D341Med (cell line): ENCODE measurements at regions not wholly inside any gene's neighbourhood (a gene's known extent, or its start where the extent isn't known, plus 50 kb on each side); places are given as distances from the start of the nearest gene placed in this dataset.
"Not testable (repeated sequence)": the region's sequence is repeated elsewhere in the genome, so short reads cannot be mapped to it uniquely, and the experiment has no call there.

ENCODE experiments used
- DNase-seq: peaks from one replicate; pipeline ENCODE4 v3.0.0; 2012; ENCODE audit warnings: low spot score

DNA sequence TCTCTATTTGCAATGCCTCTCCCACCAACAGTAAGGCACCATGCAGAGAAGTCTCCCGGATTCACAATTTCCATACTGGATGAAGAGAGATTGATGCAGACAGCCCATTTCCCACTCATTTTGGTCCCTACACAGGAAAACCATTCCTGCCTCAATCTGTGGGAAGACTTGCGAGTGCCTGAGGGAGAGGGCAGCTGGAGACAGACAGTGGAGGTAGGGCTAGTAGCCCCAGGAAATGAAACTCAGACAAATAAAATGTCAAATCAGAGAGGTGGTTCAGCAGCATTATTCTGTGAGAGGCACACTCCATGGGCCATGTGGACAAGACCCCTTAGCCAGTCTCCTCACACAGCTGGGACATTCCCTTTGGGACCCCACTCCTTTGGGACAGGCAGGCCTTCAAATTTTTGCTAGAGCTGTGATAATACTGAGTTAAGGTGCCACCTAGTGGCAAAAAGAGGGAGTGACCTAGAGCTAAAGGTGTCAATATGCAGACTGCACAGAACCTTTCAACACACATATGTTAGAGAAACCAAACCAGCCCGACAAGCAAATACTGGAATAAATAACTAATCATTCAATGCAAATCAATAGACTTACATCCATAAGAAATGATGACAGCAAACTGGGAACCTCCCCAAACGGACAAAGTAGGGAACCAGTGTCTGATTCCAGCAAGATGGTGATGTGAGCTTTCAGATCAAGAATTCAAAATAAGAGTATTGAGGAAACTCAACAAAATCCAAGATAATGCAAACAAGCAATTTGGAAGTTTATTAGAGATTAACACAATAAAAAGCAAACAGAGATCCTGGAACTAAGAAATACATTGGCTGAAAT, 1865.3 kb upstream of the AGA start:
- peak; percentile 48 for DNase-seq

DNA sequence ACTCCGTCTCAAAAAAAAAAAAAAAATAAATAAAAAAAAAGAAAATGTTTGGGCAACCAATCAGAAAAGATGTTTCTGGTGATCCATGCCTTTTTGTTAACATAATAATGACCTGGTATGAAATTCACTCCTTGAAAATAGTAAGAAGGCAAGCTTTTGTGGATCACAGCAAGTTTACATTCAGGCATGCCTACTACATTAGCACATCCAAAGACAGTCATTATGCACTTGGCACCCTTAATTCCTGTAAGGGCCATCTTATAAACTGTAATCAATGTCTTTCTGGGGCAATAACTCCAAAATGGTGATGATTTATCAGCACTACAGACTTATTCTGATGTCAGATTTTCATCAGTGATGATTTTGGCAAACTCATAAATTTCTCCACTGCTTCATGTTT, 1871.6 kb upstream of the AGA start:
- DNase-seq: no peak

DNA sequence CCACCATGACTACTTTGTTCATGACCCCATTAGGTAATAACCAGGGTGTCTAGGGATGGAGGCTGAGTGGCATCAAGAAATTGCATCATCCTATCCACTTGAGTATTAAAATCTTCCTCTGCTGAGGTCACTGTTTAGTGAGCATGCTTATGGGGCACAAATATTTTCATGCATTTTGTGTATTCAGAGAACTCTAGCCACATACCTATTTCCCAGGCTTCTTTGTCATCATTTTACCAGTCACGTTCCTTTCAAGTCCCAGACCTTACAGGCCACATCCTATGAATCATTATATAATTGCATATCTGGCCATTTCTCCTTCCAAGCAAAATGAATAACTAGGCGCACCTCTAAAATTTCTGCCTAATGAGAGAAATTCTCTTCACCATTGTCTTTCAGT, 1882.9 kb upstream of the AGA start:
- DNase-seq: no peak

DNA sequence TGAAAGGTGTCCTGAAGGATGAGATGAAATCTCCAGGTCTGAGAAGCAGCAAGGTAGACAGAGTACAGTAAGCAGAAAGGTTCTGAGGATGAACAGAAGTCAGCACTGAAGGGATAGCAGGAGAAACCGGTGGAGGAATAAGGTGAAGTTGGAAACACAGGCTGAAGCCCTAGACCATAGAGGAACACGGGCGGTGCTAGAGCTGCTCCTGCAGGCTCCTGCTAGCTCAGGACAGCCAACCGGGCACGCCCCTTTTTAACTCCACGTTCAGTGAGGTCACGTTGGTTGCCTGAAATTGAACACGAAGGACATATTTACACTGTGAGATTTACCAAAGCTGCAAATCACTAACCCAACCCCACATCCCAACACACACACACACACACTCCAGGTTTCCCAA, 1886.4 kb upstream of the AGA start:
- no peak for DNase-seq

DNA sequence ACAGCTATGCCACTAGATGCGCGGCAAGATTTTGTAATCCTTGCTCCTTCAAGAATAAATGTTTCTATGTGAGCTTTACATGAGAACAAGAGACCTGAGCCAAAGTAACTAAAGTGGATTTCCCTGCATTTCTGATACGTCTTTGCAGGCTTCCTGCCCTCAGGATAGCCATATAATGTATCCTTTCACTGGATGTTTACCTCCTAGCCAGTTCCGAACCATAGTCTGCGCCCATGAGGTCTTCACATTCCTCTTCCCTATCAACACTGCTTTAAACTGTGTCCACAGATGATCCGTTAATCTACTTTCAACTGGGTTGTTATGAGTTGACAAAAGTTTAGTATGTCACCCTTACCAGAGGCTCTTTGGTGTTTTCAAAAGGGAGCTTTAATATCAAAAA, 1889.1 kb upstream of the AGA start:
- DNase-seq: no peak

DNA sequence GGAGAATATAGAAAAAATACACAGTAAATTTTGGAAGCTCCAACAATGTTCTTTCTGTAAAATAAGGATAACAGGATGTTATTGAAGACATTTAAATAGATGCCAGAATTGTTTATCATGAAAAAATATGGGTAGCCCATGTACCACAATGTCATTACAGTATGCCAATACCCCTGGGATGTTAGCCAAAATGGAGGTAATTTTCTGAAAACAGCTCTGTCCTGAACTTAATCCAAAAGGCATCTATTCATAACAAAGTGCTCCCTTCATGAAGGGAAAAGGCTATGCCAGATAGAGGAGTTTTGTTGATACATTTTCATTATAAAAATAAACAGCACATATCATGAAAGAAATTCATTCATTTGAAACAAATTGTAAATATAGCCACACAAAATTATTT, 1902.6 kb upstream of the AGA start:
- no peak for DNase-seq

DNA sequence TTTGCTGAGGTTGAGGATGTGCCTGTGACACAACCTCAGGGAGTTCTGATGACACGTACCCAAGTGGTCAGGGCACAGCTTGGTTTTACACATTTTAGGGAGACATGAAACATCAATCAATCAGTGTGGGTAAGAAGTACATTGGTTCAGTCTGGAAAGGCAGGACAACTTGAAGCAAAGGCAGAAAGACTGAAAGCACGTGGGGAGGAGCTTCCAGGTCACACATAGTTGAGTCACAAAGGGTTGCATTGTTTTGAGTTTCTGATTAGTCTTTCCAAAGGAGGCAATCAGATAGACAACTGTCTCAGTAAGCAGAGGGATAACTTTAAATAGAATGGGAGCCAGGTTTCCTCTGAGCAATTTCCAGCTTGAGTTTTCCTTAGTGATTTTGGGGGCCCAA, 1910.0 kb upstream of the AGA start:
- no peak for DNase-seq

DNA sequence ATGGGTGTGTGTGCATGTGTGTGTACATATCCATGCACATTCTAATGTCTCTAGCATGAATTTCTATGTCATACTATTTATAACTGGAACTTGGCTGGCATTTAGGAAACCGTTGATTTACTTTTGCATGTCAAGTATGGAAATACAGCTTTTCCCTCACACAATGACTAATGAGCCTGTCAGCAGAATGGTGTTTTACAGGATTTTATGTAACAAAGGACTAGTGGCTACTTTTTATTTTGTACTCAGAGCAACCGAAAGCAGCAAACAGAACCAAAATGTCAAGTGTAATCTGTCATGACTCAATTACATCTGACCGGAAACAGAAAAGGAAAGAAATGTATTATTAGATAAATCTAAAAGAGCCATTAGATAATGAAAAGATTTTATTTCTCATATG, 1911.5 kb upstream of the AGA start:
- DNase-seq: no peak

DNA sequence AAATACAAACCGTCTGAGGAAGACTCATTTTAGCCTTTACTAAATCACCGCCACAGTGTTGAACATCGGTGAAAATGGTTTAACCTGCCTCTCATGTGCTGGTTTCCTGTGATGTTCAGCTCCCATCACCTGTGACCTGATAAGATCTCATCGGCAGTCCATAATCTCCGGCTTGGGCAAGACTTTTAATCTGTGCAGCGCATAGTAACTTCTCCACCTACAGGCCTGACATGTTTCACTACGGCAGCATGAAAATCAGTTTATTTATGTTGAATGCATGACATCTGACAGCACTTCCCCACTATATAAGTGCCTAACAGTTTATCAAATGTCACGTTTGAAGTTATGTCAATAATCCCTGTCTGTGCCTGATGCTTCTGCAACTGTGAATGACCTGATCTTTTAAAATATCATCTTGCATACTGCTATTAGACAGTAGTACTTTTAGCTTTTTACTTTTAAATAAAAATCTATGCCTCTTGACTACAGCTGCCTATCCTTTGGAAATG, 1919.8 kb upstream of the AGA start:
- DNase-seq: no peak

DNA sequence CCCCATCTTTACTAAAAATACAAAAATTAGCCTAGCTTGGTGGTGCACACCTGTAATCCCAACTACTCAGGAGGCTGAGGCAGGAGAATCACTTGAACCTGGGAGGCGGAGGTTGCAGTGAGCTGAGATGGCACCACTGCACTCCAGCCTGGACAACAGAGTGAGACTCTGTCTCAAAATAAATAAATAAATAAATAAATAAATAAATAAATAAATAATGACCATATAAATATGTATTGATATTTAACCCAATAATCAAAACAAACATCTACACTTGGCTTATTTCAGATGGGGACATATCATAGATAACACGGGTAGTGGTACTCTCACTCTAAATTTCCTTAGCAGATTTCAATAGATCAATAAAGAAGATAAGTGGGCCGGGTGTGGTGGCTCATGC, 1923.7 kb upstream of the AGA start:
- not testable (repeated sequence) for DNase-seq

DNA sequence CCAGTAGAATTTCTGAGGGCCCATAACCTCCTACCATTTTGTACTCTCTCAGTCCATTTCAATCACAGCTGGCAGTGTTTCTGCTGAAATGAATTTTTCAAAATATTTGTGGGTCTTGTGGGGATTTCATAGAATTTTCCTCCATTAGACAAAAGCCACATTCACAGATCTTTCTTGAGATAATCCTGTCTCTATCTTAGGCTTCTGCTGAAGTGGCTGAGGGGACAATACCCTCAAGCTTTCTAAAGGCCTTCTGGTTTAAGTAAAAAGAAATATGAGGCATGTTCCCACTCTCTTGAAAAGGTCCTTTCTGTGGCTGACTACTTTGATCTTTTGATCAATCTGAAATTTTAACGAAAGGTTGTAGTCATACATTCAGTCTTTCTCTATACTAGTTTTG, 1930.0 kb upstream of the AGA start:
- DNase-seq: no peak

DNA sequence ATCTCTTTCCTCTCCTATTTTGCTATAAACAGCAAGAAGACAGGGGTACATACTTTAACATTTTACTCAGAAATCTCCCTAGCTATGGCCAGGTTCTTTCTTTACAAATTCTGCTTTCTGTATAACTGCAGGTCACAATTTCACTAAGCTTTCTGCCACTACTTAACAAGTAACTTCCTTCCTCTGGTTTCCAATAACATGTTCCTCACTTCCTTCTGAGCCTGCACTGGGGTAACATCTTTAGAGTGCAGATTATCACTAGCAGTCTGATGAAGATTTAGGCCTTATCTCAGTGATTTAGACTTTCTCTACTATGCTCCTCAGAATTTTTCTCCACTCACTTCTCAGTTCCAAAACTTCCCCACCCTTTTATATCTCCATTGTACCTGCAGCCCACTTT, 1930.5 kb upstream of the AGA start:
- no peak for DNase-seq

DNA sequence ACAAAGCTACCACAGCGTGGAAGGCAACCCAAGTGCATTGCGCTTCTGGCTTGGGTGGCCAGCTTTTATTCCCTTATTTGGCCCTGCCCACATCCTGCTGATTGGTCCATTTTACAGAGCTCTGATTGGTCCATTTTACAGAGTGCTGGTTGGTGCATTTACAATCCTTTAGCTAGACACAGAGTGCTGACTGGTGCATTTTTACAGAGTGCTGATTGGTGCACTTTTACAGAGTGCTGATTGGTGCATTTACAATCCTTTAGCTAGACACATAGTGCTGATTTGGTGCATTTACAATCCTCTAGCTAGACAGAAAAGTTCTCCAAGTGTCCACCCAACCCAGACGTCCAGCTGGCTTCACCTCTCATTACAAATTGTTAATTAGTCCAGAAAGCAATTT, 1936.6 kb upstream of the AGA start:
- not testable (repeated sequence) for DNase-seq

DNA sequence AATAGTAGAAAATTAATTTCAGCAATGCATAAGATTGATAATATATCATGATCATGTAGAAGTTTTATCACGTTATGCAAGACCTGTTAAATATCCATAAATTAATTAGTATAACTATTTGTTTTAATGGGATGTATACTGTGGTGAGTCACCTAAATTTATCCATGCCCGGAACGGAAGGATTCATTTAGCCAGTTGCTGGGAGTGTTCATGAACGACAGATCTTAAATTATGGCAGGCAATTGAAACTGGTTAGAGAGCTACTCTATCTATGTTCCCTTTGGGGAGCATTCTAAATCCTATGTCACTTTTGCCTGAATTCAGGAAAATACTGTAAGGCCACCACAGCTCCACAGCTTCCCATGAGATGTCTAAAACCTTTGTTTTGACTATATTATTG, 1950.5 kb upstream of the AGA start:
- DNase-seq: no peak

DNA sequence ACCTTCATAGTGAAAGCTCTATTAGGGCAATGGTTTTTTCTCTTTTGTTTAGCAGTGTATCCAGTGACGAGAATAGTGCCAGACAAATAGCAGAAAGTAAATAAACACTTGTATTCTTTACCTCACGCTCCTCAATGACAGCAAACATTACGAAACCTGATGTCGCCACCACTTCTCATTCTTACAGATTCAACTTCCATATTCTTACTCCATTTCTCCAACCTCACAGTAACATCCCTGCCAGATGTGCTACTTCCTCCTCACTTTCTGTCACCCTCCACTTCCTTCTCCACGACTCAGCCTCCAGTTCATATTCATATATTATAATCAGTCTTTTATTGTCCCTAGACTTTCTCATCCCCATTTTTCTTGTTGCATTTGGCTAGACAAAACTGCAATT, 1956.2 kb upstream of the AGA start:
- DNase-seq: no peak

DNA sequence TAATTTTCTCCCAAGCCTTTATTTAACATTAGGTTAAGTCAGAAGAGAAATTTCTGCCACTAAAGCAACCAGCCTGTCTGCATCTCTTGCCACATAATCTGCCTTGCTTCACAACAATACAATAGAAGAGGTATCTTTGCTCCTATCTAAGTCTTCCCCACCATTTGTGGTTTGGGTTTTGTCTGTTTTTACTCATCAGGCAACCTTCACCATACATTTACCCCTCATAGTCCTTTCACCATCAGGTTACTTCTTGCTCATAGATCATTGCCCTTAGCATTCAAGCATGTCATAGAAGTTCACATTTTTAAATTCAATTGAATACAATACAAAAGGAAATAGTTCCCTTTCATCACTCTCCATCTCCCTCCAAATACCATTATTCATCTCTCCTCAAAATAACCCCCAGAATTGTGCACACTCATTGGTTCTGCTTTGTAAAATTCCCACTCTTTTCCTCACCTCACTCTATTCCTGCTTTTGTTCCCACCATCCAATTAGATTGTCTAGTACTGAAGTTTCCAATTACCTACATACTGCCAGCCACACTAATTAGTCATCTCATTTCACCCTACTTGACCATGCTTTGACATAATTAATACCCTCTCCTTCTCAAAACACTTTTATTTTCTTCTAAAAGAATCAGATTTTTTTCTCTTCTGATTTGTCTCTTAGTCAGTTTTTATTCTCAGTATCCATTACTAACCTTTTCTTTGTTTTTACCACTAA, 1957.0 kb upstream of the AGA start:
- DNase-seq: no peak

DNA sequence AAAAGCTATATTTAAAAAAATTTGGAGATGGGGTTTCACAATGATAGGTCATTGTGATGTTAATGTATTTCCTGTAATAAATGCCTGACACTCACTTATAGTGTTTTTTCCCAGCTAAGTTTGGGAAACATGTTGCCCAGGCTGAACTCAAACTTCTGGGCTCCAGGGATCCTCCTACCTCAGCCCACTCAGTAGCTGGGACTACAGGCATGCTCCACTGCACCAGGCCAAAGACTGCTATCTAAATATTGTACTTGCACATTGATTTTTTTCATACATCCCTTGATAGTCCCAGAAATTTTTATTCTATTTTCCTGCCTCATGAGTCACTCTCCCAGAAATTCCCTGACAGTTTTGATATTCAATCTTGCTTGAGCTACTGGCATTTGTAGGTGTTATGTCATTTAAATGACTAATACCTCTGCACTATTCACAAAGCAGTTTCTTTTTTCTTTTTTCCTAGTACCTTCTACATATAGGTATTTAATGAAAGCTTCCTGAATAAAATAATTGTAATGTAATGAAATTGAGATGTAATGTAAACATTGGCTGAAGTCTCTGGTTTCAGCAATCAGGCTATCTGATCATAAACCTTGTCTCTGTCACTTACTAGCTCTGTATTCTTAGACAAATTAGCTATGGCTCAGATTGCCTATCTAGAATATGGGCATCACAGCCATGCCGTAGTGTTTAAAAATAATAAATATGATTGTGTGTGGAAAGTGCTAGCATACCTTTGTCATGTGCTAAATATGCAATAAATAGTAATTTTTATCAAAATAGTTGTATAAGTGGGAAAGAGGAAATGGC, 1973.0 kb upstream of the AGA start:
- no peak for DNase-seq

DNA sequence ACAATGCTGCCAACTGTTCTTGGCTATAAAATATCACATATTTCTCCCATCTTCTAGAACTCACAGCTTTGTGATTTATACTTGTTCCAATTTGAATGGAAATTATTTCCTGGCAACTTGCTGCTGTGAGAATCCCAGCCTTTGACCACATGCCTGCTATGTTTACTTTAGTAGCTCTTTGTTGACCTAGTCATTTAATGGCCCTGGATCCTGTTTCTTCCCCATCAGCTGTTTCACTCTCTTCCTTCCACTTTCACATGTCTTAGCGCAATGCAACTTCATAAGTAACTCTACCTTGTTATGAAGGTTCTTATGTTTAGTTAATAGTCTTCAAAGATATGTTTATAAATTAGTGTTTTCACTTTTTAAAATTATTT, 1973.6 kb upstream of the AGA start:
- no peak for DNase-seq

DNA sequence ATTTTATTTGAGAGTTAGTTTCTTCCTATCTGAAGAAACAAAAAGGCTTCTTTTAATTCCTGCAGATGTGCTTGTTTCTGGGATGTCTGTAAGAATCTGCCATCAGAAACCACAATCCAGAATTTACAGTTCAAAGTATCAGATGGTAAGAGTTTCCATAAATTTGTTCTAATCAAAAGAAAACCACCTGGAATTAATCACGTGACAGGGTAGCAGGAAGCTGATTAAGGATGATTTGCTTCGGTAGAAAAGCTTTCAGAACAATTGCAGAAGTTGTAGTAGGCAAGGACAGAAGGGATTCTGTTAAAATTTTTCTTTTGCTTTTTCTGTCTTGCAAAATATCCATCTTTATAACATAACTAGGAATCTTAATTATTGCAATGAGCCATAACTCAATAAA, 1975.1 kb upstream of the AGA start:
- no peak for DNase-seq

DNA sequence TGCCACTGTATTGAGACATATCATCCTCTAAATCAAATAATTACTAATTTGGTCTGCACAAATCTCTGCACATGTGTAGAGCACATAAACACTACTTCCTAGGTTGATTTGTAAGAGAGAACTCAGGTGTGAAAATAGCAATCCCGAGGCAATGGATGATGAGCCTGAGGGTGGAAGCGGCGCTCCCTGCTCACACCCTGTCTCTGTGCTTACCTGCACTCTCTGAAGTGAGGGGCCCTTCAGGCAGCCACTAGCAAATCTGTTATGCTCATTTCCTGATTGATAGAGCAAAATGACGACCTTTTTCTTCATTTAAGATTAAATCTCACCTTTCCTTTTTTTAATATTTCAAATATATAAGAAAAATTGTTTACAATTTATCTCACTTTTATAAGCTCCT, 1995.7 kb upstream of the AGA start:
- DNase-seq: no peak

DNA sequence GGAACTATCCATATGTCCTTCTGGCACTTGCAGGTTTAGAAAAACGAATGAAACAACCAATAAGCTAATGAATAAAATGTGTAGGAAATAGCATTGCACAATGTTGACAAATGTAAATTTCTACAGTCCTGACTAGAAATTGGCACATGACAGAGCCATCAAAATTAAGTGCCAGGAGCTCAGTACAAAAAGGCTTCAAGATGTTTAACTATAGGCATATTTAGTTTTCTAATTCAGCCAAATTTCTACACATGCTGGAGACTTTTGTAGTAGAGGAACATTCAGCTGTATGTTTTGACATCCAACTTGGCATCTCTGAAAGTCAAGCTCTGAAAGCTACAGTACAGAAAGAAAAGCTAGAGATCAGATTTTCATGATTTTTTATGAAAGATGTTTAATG, 1999.4 kb upstream of the AGA start:
- no peak for DNase-seq

DNA sequence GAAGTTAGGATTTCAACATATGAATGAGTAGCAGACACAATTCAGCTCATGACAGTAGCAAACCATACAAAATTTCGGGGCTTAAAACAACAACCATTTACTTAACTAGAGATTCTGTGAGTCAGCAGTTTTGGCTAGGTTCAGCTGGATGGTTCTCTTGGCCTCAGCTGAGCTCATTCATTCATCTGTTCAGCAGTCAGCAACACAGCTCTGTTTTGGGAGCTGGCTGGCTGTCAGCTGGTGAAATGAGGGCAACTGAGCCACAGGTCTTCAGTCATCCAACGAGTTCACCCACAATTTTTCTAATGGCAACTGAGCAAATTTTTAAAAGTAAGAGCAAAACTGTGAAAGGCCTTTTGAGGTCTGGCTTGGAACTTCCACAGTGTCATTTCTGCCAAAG, 2005.1 kb upstream of the AGA start:
- DNase-seq: no peak
